Breast epithelium (tissue), 3 donors: ENCODE measurements at regions not wholly inside any gene's neighbourhood (a gene's known extent, or its start where the extent isn't known, plus 50 kb on each side); places are given as distances from the start of the nearest gene placed in this dataset.

ENCODE experiments used
- POLR2A ChIP-seq: fragments of 450-650 bp; IDR thresholded peaks from one replicate; pipeline ENCODE4 v1.6.1; 2016; ENCODE audit warnings: antibody characterized with exemption, mild to moderate bottlenecking, moderate library complexity
- TF ChIP-seq, protein P1 (sequence below), 3 donors: fragments of 450-650 bp; IDR thresholded peaks; one replicate each; pipeline ENCODE4 v1.5.1; 2016 to 2017; ENCODE audit warnings: antibody characterized with exemption in 3 of 3, mild to moderate bottlenecking in 3 of 3, moderate library complexity in 3 of 3

DNA sequence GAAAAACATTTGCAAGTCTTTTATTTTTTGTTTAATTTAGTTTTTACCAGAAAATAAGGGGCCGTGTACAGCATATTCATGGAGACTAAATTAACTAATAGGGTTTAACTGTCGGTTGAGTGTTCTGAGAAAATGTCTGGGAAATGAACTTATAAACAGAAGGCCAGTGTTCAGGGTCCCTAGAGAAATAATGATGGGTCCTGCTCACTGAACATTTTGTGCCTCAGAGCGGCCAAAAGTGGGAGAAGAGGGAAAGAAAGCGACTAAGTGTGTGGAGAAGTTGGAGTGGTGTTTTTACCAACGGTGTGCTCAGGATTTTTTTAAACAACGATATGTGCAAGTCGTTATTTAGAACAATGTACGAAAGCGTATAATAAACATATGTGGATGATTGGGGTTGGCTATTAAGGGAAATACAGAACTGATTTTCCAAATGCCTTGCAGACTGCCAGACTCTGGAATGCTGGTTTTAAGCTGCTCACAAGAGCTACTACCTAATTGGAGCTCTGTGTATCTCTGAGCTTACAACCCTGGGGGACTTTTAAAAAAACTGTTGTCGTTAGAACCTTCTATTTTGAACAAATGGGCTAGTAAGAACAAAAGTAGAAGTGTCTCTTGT lies 166.7 kb downstream of the SLC38A4 start:
- TF ChIP-seq, protein P1, sequence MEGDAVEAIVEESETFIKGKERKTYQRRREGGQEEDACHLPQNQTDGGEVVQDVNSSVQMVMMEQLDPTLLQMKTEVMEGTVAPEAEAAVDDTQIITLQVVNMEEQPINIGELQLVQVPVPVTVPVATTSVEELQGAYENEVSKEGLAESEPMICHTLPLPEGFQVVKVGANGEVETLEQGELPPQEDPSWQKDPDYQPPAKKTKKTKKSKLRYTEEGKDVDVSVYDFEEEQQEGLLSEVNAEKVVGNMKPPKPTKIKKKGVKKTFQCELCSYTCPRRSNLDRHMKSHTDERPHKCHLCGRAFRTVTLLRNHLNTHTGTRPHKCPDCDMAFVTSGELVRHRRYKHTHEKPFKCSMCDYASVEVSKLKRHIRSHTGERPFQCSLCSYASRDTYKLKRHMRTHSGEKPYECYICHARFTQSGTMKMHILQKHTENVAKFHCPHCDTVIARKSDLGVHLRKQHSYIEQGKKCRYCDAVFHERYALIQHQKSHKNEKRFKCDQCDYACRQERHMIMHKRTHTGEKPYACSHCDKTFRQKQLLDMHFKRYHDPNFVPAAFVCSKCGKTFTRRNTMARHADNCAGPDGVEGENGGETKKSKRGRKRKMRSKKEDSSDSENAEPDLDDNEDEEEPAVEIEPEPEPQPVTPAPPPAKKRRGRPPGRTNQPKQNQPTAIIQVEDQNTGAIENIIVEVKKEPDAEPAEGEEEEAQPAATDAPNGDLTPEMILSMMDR (IDR thresholded peaks at IDR 0.05) = no peak
- no peak for TF ChIP-seq POLR2A
